CD4-positive, alpha-beta T cell treated with Interleukin-4 for 4 hours (primary cell): ENCODE measurements at regions not wholly inside any gene's neighbourhood (a gene's known extent, or its start where the extent isn't known, plus 50 kb on each side); places are given as distances from the start of the nearest gene placed in this dataset.

Source experiments
- DNase-seq: peaks from one replicate; pipeline ENCODE4 v3.0.0-alpha.2; 2020

DNA sequence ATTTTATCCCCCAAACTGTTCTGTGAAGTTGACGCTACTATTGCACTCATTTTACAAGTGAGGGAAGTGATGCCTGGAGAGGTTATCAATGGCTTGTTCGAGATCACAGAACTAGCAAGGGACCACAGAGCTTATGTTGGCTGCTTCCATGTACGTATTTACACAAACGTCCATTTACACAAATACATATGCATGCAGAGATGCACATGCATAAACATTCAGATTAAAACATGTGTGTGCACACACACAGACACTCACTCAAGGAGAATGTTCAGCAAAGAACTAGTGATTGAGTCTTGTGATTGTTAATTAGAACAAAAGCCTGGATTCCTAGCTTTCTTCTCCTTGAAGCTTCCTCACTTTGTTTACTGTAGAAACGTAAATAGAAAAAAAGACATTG lies 321.5 kb upstream of the CHD6 start:
- DNase-seq: no peak

- no peak for DNase-seq
Measured at GRCh38 chr20:41938353-41938752, 320.2 kb upstream of the CHD6 start.

DNA sequence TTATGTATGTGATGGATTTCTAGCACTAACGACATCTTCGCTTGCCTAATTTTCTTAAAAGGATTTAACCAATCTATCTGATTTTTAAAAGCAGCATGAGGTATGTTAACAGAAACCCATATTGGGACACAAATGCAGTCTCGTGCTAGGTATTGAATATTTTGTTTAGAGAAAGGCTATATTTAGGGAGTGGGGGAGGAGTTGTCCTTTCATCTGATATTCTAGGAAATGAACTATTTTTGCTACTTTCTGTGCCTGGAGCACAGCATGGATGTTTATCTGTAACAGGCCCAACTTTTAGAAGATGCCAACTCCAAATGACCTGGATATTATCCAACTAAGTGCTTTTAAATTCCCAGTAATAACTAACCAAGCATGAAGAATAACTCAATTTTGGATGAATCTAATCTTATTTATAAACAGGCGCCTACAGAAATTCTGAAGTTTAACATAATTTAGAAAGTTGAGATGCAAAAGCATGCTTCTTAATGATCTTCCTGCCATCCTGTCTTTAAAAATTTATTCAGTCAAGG lies 317.1 kb upstream of the CHD6 start:
- no peak for DNase-seq

GRCh38 chr20:41932431-41932830 lies 314.3 kb upstream of the CHD6 start:
- no peak for DNase-seq

DNA sequence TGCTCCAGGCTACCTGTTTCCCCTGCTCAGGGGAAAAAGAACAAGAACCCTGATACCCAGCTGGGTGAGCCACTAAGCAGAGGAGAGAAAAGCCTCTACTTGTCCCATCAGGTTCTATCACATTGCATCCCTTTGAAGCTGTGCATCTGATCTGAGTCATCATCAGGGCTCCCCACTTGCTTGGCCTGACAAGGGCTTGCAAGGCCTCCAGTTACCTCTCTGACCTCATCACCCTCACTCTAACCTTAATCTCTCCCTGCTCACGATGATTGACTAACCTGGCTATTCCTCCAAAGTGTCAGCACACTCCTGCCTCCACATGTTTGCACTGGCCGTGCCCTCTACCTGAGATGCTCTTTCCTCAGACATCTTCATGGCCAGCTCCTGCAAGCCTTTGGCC lies 309.5 kb upstream of the CHD6 start:
- no peak for DNase-seq

DNA sequence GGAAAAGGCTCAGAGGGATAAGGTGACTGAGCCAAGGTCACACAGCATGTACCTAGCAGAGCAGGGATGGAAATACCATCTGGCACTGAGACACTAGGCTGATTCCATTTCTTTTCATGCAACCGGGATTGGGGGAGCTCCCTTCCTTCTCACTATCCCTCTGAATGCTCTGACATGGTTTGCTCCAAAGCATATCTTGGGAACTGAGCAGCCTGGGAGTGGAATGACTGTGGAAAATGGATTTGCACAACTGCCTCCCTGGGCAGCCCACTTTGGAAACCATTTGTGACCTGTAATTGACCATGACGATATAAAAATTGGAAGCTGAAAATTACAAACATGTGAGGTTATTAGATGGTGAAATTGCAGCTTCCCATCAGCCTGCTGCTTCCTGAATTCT lies 309.0 kb upstream of the CHD6 start:
- DNase-seq: no peak

GRCh38 chr20:41925476-41925875 lies 307.3 kb upstream of the CHD6 start:
- no peak for DNase-seq

DNA sequence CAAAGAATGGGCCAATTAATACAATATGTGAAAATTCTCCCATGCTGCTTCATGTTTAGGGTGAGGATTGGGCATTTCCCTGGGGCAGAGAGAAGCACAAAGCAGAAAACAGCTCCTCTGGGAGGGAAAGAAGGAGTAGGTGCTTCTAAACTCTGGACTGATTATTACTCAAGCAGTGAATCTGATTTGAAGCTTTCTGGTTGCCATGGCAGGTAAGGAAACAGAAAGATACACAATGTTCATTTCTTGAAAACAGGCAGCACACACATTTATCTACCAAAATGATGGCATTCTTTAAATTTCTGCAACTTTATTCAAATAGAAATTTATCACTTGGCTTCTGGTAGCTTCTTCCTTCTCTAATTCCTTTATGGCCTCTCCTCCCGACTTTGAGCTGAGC lies 305.4 kb upstream of the CHD6 start:
- no peak for DNase-seq

DNA sequence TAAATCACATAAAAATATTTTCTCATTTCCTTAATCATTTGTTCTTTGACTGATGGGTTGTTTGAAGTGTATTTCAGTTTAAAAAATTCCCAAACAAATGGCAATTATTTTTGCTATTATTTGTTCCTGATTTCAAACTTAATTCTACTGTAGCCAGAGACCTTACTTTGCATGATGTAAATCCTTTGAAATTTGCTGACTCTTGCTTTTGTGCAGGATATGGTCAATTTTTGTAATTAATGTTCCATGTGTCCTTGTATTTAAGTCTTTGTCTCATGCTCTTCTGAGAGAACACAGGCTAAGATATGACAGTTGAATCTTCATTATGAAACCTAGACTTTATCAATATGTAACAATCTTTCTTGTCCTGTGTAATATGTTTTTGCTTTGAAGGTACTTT lies 295.0 kb upstream of the CHD6 start:
- no peak for DNase-seq

DNA sequence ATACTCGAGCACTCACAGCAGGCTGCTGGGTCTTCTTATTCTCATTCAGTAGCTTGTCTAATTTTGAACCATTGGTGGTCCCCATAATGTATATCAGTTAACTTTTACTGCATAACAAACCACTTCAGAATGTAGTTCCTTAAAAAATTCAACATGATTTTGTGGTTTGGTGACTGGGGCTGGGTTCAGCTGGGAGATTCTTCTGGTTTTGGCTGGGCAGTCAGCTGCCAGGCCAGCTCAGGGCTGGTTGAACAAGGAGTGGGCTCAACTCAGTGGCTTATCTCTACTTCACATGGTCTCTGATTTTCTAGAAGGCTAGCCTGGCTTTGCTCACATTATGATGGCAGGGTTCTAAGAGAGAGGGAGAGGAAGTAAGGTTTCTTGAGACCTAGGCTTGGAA lies 292.4 kb upstream of the CHD6 start:
- DNase-seq: no peak

DNA sequence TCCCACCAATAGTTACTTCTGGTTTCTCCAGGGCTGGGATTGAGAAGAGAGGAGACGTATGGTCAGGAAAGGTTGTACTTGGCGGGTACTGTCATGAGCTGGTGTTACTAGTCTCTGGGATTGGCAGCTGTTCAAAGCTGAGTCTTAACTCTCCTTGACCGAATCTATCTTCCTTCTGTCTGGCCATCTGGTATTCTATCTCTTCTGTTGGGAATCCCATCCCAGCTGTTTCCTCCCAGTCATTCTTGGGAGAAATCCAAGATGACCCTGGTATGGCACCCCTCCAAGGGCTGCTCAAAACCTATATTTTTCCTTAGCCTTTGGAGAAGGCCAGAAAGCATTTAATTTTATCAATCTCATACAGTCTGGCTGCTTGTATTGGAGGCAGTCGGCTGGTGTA lies 287.0 kb upstream of the CHD6 start:
- no peak for DNase-seq

GRCh38 chr20:41903586-41903985 lies 285.4 kb upstream of the CHD6 start:
- no peak for DNase-seq

- no peak for DNase-seq
Measured at GRCh38 chr20:41902346-41902745, 284.2 kb upstream of the CHD6 start.

- no peak for DNase-seq
Measured at GRCh38 chr20:41900201-41900691, 282.1 kb upstream of the CHD6 start.

DNA sequence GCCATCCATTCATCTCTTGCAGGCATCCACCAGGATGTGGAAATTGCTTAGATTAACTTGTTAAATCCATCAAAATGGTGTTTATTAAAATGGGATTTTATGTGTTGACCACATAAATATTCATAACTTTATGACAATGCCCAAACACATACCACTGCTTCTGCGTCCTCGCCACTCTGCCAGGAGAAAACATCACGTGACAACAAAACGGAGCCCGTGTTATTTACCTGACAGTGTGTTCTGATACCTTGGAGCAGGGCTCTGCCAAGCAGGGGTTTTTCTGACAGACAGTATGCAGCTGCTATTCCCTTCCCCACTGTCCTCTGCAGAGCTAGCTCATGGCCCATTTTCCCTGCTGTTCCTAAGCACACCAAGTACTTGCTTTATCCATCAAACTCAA lies 279.5 kb upstream of the CHD6 start:
- no peak for DNase-seq

DNA sequence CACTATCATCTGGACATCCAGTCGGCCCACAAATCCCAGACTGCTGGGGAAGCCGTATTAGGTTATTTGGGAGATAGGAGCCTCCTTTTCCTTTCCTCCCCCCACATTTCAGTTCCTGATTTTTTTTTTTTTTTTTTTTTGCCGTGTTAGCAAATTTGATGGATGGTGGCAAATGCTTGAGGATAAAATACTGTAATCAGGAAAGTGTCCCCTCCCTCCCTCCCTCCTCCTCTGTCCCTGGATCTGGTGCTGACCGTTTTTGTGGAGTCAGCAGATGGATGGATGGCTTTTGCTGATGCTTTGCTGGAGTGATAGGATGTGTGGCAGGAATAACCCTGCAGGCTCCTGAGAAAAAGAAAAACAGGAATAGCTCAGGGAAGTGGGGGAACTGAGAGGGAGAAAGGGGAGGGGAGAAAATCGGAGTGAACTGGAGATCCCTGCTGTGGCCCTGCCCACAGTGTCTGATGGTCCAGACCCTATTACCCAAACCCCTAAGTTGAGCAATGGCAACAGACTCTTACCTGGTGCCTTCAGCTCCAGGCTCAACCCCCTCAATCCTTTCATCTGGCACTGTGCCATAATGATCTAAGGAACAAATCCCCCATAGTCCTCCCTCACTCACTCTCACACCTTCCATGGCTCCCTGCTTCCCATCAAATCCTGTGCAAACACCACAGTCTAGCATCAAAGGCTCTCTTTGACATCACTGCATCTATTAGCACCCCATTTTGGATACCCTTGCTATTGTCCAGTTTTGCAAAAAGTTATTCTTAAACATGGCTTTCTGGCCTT lies 277.3 kb upstream of the CHD6 start:
- no peak for DNase-seq

DNA sequence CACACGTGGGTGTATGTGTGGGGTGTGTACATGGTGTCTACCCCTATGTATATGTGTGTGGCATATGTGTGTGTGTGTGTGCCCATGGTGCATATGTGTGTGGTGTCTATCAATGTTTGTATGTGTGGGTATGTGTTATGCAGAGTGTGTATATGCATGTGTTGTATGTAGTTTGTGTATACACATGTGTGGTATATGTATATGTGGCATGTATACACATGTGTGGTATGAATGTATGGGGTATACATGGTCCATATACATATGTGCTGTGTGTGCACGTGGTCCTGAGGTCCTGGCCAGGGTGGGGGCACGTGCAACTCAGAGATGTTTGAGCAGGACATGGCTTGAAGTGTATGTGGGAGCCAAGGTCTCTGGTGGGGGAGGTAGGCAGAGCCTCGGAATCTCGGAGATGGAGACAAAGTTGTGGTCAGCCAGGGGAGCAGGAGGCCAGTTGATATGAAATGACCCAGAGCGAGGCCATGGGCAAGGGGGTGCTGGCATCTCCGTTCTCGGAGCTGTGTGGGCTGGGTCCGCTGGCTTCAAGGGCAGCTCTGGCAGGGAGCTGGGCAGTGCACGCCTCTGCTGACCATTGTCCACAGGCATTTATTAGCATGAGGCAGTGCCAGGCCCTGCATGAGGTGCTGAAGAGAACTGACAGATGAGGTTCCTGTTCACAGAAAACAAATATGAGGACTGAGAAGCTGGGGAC lies 276.2 kb upstream of the CHD6 start:
- DNase-seq: no peak

GRCh38 chr20:41892031-41892430 lies 273.9 kb upstream of the CHD6 start:
- DNase-seq: no peak

- DNase-seq: no peak
Measured at GRCh38 chr20:41889844-41890224, 271.7 kb upstream of the CHD6 start.

DNA sequence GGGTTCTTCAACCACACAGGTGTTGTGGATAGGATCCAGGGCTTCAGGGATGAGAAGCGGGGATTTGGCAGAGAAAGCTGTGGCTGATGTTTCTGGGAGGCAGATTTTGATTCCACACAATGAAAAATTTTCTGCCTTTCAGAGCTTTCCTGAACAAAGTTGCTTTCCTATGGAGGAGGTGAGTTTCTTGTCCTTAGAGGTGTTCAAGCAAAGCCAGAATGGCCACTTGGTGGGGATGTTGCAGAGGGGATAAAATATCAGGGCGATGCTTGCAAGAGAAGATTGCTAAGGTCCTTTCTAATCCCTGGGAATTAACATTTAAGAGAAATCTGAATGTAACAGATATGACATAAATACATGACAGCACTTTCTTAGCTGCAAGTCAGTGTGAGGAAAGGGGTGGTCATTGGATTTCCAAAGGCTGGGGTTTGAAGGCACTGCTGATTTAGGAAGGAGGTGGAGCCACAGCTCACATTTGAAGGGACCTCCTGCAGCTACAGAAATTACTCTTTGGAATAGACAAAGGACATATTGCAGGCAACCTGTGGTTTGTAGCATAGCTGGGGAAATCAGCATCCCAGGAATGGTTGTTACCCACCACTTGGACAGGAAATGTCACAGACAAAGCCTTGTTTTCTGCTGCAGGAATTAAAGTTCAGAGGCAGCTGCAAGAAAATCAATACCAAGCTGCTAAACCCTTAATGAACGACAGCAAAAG lies 271.1 kb upstream of the CHD6 start:
- DNase-seq: no peak

- DNase-seq: no peak
Measured at GRCh38 chr20:41888434-41888833, 270.3 kb upstream of the CHD6 start.

DNA sequence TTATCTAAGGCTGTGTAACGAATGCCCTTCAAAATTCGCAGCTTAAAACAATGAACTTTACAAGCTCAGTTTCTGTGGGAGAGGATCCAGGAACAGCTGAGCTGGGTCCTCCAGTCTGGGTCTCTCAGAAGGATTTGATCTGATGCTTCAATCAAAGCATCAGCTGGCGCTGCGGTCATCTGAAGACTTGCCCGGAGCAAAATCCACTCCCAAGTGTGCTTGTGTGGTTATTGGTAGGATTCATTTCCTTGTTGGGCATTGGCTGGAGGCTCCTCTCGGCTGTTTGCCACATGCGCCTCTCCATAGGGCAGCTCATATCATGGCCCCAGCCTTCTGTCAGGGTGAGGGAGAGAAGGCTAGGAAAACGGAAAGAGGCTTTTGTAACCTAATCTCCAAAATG lies 269.3 kb upstream of the CHD6 start:
- no peak for DNase-seq

DNA sequence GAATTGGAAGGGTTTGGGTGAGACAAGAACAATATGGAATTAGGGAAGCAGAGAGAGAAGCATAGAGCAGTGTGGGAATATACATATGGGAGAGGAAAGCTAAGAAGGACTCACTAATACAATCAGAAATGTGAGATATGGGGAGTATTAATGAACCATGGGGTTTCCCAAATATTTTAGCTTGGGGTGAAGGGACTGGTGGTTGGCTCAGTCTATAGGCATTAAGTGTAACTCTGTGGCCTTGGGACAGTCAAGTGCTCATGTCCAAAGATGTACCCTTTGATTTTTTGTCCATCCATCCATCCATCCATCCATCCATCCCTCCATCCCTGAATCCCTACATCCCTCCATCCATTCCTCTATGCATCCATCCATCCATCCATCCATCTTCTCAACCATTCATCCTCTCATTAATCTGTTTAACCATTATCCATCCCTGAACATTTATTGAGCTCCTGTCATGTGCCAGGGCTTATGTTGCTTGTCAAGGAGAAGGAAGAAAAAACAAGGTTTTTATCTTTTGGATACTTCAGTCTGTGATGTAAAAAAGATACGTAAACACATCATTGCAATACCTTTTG lies 263.4 kb upstream of the CHD6 start:
- DNase-seq: no peak
